ENCODE measurements at regions not wholly inside any gene's neighbourhood (a gene's known extent, or its start where the extent isn't known, plus 50 kb on each side); places are given as distances from the start of the nearest gene placed in this dataset.

- no peak overlapping the region for H3K9ac ChIP-seq (ENCODE audit: low read length)
- H3K9me3 Mint-ChIP-seq (ENCODE audit: unreplicated experiment) = no peaks in the 10 kb centered on the region
- H4K20me1 ChIP-seq (ENCODE audit: insufficient read depth, low read length) = no peaks in the 10 kb centered on the region
- no peak for DNase-seq (ENCODE audit: low read depth)
- no peaks in the 10 kb centered on the region for H3K79me2 ChIP-seq (ENCODE audit: insufficient read depth, low read length)
- peaks cover 3% of the 10 kb centered on the region for H3K27me3 ChIP-seq (ENCODE audit: insufficient read depth, low read length)
- no peaks in the 10 kb centered on the region for H3K36me3 ChIP-seq (ENCODE audit: insufficient read depth, low read length)
- H3K4me1 Mint-ChIP-seq (ENCODE audit: low read depth, unreplicated experiment) = no peaks in the 10 kb centered on the region
- H3K27ac ChIP-seq (ENCODE audit: low read depth, low read length) = no peak overlapping the region
- H3K27ac Mint-ChIP-seq (ENCODE audit: unreplicated experiment) = no peak overlapping the region
- no peaks in the 10 kb centered on the region for H3K4me1 ChIP-seq (ENCODE audit: insufficient read depth, low read length)
- H3K4me3 ChIP-seq (ENCODE audit: insufficient read depth, low read depth, low read length) = no peak overlapping the region
- H3K36me3 Mint-ChIP-seq (ENCODE audit: low read depth, unreplicated experiment) = no peaks in the 10 kb centered on the region
- FAIRE-seq = no peak
- peaks cover 4% of the 10 kb centered on the region for H3K27me3 Mint-ChIP-seq (ENCODE audit: low read depth, unreplicated experiment)
- no peak overlapping the region for H3K4me2 ChIP-seq (ENCODE audit: low read length)
- H3K9me3 ChIP-seq (ENCODE audit: insufficient read depth, low read depth, low read length) = no peaks in the 10 kb centered on the region
- no peak overlapping the region for H3K4me3 Mint-ChIP-seq (ENCODE audit: unreplicated experiment)
- no peak for TF ChIP-seq EZH2 (IDR thresholded peaks at IDR 0.05; ENCODE audit: insufficient read depth, low read length)
- TF ChIP-seq CTCF (IDR thresholded peaks at IDR 0.05; ENCODE audit: insufficient read depth, low read depth, low read length) = no peak
- no peak overlapping the region for H2AFZ ChIP-seq (ENCODE audit: low read depth, low read length)
Observed at GRCh38 chr1:108314815-108315214, 70.9 kb upstream of the NBPF4 start.

- no peaks in the 10 kb centered on the region for H3K9me3 Mint-ChIP-seq (ENCODE audit: unreplicated experiment)
- DNase-seq (ENCODE audit: low read depth) = no peak
- FAIRE-seq = no peak
Observed at GRCh38 chr1:108316545-108316944, 72.7 kb upstream of the NBPF4 start.

More at GRCh38 chr1:108316545-108316944, 72.7 kb upstream of the NBPF4 start:
- H4K20me1 ChIP-seq (ENCODE audit: insufficient read depth, low read length) = no peaks in the 10 kb centered on the region
- H3K9ac ChIP-seq (ENCODE audit: low read length) = no peak overlapping the region
- H3K9me3 ChIP-seq (ENCODE audit: insufficient read depth, low read depth, low read length) = no peaks in the 10 kb centered on the region
- no peak overlapping the region for H3K4me3 ChIP-seq (ENCODE audit: insufficient read depth, low read depth, low read length)
- Mint-ChIP-seq H3K4me1 (ENCODE audit: low read depth, unreplicated experiment) (no peaks in the 10 kb centered on the region), H3K4me3 (ENCODE audit: unreplicated experiment) (no peak overlapping the region), H3K27ac (ENCODE audit: unreplicated experiment) (no peak overlapping the region), H3K27me3 (ENCODE audit: low read depth, unreplicated experiment) (peaks cover 4% of the 10 kb centered on the region), H3K36me3 (ENCODE audit: low read depth, unreplicated experiment) (no peaks in the 10 kb centered on the region)
- no peak overlapping the region for H2AFZ ChIP-seq (ENCODE audit: low read depth, low read length)
- TF ChIP-seq CTCF (IDR thresholded peaks at IDR 0.05; ENCODE audit: insufficient read depth, low read depth, low read length) = peak; percentile 4
- no peak for TF ChIP-seq EZH2 (IDR thresholded peaks at IDR 0.05; ENCODE audit: insufficient read depth, low read length)
- H3K79me2 ChIP-seq (ENCODE audit: insufficient read depth, low read length) = no peaks in the 10 kb centered on the region
- H3K27me3 ChIP-seq (ENCODE audit: insufficient read depth, low read length) = peaks cover 3% of the 10 kb centered on the region
- H3K4me1 ChIP-seq (ENCODE audit: insufficient read depth, low read length) = no peaks in the 10 kb centered on the region
- H3K36me3 ChIP-seq (ENCODE audit: insufficient read depth, low read length) = no peaks in the 10 kb centered on the region
- no peak overlapping the region for H3K27ac ChIP-seq (ENCODE audit: low read depth, low read length)
- H3K4me2 ChIP-seq (ENCODE audit: low read length) = no peak overlapping the region

Data from astrocyte (in vitro differentiated cells and primary cell).